ENCODE measurements at regions not wholly inside any gene's neighbourhood (a gene's known extent, or its start where the extent isn't known, plus 50 kb on each side); places are given as distances from the start of the nearest gene placed in this dataset.

- TF ChIP-seq TCFL5 (CRISPR knock-in tag; conservative IDR thresholded peaks at IDR 0.05) = no peak
- peak; percentile 57; the same call in 1 of the 2 replicates for TF ChIP-seq TRIM28 (IDR thresholded peaks at IDR 0.05)
- TF ChIP-seq KDM5B (IDR thresholded peaks at IDR 0.05; ENCODE audit: insufficient replicate concordance, low read depth, low read length) = no peak
- TF ChIP-seq RFX5 (IDR thresholded peaks at IDR 0.05; ENCODE audit: low read depth, low read length) = no peak
- TF ChIP-seq SETDB1 (IDR thresholded peaks at IDR 0.05; ENCODE audit: low read length) = no peak
- TF ChIP-seq ETS1 (conservative IDR thresholded peaks at IDR 0.05; ENCODE audit: control insufficient read depth, low read depth, low read length) = no peak
- TF ChIP-seq PRPF4 (IDR thresholded peaks at IDR 0.05; ENCODE audit: insufficient read depth, low read depth, low read length, poor library complexity, severe bottlenecking) = no peak
- no peak for TF ChIP-seq ELF4 (CRISPR knock-in tag; IDR thresholded peaks at IDR 0.05)
- TF ChIP-seq FOXM1 (IDR thresholded peaks at IDR 0.05; ENCODE audit: low read depth) = no peak
- no peak for TF ChIP-seq FOXM1 (CRISPR knock-in tag; IDR thresholded peaks at IDR 0.05; ENCODE audit: low read depth)
- TF ChIP-seq TAF1 (IDR thresholded peaks at IDR 0.05; ENCODE audit: control insufficient read depth, extremely low read depth, insufficient read depth, low read length, severe bottlenecking) = no peak
- no peak for TF ChIP-seq CTCF (IDR thresholded peaks at IDR 0.05 in 2 of 3, conservative IDR thresholded peaks at IDR 0.05 in 1 of 3; ENCODE audit: insufficient read depth in 2 of 3, low read depth in 1 of 3, low read length in 3 of 3)
- TF ChIP-seq TCF7L2 (IDR thresholded peaks at IDR 0.05; ENCODE audit: low read depth, low read length) = no peak
- no peak for TF ChIP-seq PATZ1 (CRISPR knock-in tag; IDR thresholded peaks at IDR 0.05; ENCODE audit: borderline replicate concordance)
- no peak for TF ChIP-seq JUND (IDR thresholded peaks at IDR 0.05; ENCODE audit: borderline replicate concordance, low read depth, low read length)
- no peak for TF ChIP-seq JUND (tag; IDR thresholded peaks at IDR 0.05; ENCODE audit: borderline replicate concordance, low read depth, low read length)
Measured at GRCh38 chr7:53214463-53214862, 179.0 kb downstream of the POM121L12 start.
